ENCODE measurements at regions not wholly inside any gene's neighbourhood (a gene's known extent, or its start where the extent isn't known, plus 50 kb on each side); places are given as distances from the start of the nearest gene placed in this dataset.
"Not testable (repeated sequence)": the region's sequence is repeated elsewhere in the genome, so short reads cannot be mapped to it uniquely, and the experiment has no call there.

- DNase-seq = not testable (repeated sequence)
These were observed 53.4 kb upstream of the PSMA1 start for GRCh38 chr11:14573539-14574057.

- no peak for DNase-seq
These were observed 57.1 kb upstream of the PSMA1 start for GRCh38 chr11:14577292-14577691.

GRCh38 chr11:14577835-14578529, 57.8 kb upstream of the PSMA1 start:
- no peak for DNase-seq

DNA sequence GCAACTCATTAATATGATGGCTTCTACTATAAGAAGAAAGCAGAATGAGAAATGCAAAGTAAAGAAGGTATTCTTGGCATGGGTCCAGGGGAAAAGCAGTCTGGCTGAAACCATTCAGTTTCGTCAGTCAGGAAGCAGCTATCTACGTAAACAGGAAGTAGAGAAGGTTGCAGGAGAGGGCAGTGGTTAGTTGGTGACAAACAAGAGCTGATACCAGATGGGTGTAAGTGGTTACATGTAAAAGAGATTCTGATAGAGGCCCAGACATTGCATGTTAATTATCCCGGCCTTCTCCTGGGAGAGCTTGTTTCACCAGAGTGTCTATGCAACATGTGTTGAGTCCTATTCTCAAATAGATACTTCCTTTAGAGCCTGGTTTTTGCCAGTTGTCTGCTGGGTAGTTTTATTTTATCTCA, 58.4 kb upstream of the PSMA1 start:
- peak; percentile 17 for DNase-seq

GRCh38 chr11:14579646-14580045, 59.5 kb upstream of the PSMA1 start:
- DNase-seq = no peak

DNA sequence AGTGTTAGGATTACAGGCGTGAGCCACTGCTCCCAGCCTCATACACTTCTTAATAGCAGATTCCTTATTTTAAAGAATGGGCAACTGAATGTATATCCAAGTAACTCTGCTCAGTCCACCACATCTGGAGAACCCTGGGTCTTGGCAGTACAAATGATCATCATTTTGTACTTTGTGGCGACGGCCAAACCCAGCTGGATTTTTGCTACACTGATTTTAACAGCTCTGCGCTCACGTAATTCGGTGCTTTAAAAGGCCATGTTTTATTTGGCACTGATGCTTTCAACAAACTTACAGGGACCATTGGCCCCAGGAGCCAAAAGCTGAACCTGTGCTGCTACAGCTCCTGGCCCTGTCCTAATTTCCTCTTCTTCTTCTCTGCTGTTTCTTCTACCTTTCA, 60.8 kb upstream of the PDE3B start:
- DNase-seq = no peak

DNA sequence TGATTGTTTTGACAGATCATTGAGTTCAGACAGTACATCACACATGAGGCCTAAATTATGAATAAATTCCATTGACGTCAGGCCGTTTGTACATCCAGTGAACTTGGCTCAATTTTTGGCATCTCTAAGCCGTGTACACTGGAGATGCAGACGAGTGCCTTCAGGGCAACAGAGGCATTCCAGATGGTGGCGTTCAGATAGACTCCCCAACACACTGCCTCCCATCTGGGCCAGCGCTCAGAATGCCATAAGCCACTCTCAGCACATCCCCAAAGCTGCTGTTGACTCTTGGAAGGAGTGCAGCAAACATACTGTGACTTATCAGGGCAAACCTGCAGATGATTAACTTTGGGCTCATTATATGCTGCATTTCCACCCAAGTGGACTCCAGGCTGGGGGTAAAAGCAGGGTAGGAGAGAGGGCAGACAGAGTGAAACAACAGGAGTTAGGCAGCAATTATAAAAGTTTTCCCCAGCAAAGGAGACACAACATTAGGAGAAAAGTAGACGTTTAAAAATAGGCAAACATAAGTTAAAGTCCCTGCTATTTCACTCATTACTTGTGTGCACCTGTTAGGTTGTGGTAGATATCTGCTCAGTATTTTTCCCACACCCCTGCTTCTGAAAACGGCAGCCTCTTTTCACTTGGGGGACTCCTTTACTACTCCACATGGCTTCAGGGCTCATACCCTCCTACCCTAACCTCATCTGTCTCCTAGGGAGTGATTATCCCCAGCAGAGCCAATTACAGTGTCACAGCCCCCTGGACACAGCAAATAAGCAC, 60.2 kb upstream of the PDE3B start:
- DNase-seq = no peak

- DNase-seq = no peak
These were observed 59.6 kb upstream of the PDE3B start for GRCh38 chr11:14584035-14584363.

DNA sequence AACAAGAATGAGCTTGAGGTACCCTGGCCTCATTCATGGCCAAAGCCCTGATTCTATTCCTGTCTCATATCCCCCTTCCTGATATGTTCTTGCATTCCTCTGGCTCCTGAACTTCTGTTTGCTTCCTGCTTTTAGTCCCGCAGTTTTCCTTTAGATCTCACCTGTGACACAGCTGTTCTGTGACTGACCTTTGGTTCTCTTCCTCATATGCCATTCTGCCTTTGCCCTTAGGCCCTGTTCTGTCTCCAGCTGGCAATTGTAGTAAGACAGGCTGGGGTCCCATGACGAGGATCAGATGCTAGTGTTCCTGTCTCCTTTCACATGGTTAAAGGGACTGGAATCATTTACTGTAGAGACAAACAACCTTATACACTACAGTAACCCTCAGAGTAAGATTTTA, 59.0 kb upstream of the PDE3B start:
- DNase-seq = no peak

GRCh38 chr11:14585438-14585837, 58.2 kb upstream of the PDE3B start:
- no peak for DNase-seq

- DNase-seq = no peak
These were observed 56.3 kb upstream of the PDE3B start for GRCh38 chr11:14587258-14587657.

DNA sequence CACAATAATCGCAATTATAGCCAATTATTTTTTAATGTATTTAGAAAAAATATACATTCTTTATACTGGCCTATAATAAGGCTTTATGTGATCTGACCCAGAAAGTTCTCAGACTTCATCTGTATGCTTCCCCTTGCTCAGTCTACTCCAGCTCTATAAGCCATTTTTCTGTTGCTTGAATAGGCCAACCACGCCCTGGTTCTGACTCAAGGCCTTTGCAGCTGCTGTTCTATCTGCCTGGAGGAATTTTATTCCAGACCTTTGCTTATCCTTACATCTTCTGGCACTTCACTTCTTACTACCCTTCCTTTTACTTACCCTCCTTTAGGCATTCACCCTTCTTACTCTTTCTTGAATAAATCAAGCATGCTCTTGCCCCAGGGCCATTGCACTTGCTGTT, 54.9 kb upstream of the PDE3B start:
- no peak for DNase-seq

- no peak for DNase-seq
These were observed 54.2 kb upstream of the PDE3B start for GRCh38 chr11:14589421-14589820.

GRCh38 chr11:14591046-14591445, 52.6 kb upstream of the PDE3B start:
- DNase-seq = not testable (repeated sequence)

DNA sequence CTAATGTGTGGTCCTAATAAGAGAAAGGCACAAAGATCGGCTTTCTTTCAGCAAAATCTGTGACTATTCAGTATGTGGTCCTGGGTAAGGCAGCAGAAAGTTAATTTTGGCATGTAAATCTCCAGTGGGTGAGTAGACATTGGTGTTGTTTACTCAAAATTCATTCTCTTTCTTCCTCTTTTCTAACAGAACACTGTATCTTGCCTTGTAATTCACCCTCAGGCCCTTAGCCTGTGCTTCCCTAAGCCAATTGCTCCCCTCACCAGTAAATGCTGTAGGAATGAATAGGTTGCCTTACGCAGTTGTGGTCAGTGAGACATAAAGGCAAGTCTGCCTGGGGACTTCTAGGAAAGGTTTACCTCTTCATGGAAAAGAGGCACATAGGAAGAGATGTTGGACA, 49.9 kb upstream of the PDE3B start:
- no peak for DNase-seq

Measured in COR-L47 (cell line).